MM.1S (cell line): ENCODE measurements at regions not wholly inside any gene's neighbourhood (a gene's known extent, or its start where the extent isn't known, plus 50 kb on each side); places are given as distances from the start of the nearest gene placed in this dataset.

Experiments
- DNase-seq: peaks from one replicate; pipeline ENCODE4 v3.0.0-alpha.2; 2015
- H2AFZ ChIP-seq: fragments of 300-600 bp; sonication (generic); 2 replicates; pipeline ENCODE4 v1.6.0; 2016; ENCODE audit warnings: antibody characterized with exemption, low read length
- H3F3A ChIP-seq: fragments of 300-600 bp; sonication (generic); 2 replicates; pipeline ENCODE4 v1.6.1; 2016; ENCODE audit warnings: mild to moderate bottlenecking, antibody characterized with exemption, low read length, moderate library complexity, mixed read lengths; ENCODE audit not compliant: insufficient read depth
- H3K27ac ChIP-seq: fragments of 300-600 bp; sonication (generic); 2 replicates; pipeline ENCODE4 v1.5.1; 2016; ENCODE audit warnings: mild to moderate bottlenecking, low read length
- H3K27me3 ChIP-seq: fragments of 300-600 bp; sonication (generic); replicated peaks from 2 replicates; pipeline ENCODE4 v1.6.0; 2016; ENCODE audit warnings: low read length; ENCODE audit not compliant: insufficient read depth
- H3K36me3 ChIP-seq: fragments of 300-600 bp; sonication (generic); replicated peaks from 2 replicates; pipeline ENCODE4 v1.6.1; 2016; ENCODE audit warnings: mild to moderate bottlenecking, low read length, mixed read lengths; ENCODE audit not compliant: insufficient read depth
- H3K4me1 ChIP-seq: fragments of 300-600 bp; sonication (generic); 2 replicates; pipeline ENCODE4 v1.6.1; 2016; ENCODE audit warnings: low read length, mixed read lengths
- H3K4me2 ChIP-seq: fragments of 300-600 bp; sonication (generic); 2 replicates; pipeline ENCODE4 v1.6.0; 2016; ENCODE audit warnings: low read depth, low read length
- H3K4me3 ChIP-seq: fragments of 300-600 bp; sonication (generic); 2 replicates; pipeline ENCODE4 v1.5.1; 2016; ENCODE audit warnings: low read length, mixed read lengths
- H3K79me2 ChIP-seq: fragments of 300-600 bp; sonication (generic); 2 replicates; pipeline ENCODE4 v1.6.1; 2016; ENCODE audit warnings: mixed run types, low read length, mixed read lengths
- H3K9ac ChIP-seq: fragments of 300-600 bp; sonication (generic); 2 replicates; pipeline ENCODE4 v1.6.1; 2016; ENCODE audit warnings: low read length, mixed read lengths
- H3K9me2 ChIP-seq: fragments of 300-600 bp; sonication (generic); replicated peaks from 2 replicates; pipeline ENCODE4 v1.6.1; 2016; ENCODE audit warnings: mild to moderate bottlenecking, low read length, mixed read lengths; ENCODE audit not compliant: insufficient read depth
- H3K9me3 ChIP-seq: fragments of 300-600 bp; sonication (generic); replicated peaks from 2 replicates; pipeline ENCODE4 v1.6.1; 2016; ENCODE audit warnings: mild to moderate bottlenecking, low read length, mixed read lengths; ENCODE audit not compliant: insufficient read depth
- H4K20me1 ChIP-seq: fragments of 300-600 bp; sonication (generic); 2 replicates; pipeline ENCODE4 v1.6.1; 2016; ENCODE audit warnings: mild to moderate bottlenecking, low read length, moderate library complexity, mixed read lengths; ENCODE audit not compliant: insufficient read depth
- EZH2 ChIP-seq: fragments of 300-600 bp; sonication (generic); optimal IDR thresholded peaks from 2 replicates; pipeline ENCODE3; 2017; ENCODE audit warnings: low read depth, mild to moderate bottlenecking, antibody characterized with exemption, low read length, mixed read lengths
- EZH2phosphoT487 ChIP-seq: fragments of 300-600 bp; sonication (generic); IDR thresholded peaks from 2 replicates; pipeline ENCODE4 v1.6.1; 2018; ENCODE audit warnings: antibody characterized with exemption, low read length
- TF ChIP-seq, protein P1 (sequence below): fragments of 300-600 bp; sonication (generic); IDR thresholded peaks from 2 replicates; pipeline ENCODE4 v1.5.1; 2016; ENCODE audit warnings: antibody characterized with exemption, low read length, mixed read lengths

DNA sequence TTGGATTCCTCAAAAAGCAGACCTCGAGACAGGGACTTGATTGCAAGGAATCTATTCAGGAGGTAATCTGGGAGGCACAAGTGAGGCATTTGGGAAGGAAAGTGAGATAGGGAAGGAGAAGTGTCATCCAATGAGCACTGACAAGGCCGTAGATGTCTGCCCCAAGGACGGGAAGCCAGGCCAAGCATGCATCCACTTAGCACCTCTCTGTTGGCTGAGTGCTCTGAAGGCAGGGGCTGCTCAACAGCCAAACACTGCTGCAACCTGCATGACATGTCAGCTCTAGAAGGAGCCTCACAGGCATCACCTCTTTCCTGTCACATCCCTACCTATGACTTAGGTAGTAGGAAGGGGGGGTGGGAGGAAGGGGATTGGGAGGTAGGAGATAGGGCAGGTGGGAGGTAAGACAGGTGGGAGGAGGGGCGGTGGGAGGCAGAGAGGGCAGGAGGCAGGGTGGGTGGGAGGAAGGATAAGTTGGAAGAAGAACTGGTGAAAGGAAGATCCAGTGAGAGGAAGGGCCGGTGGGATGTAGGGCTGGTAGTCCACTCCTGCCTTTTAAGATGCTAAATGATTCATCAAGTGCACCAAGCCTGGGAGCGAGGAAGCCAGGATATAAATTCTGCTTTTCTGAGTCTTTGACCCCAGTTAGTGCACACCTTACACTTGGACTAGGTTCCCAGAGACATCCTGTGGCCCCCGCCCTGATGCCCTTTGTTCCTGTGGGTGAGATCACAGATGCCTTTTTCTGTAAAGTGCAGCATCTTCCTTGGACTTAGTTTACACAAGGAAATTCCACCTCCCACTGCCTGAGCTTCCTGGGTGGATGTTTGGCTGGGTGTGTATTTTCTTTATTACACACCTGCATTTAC lies 83.8 kb upstream of the NXT1 start:
- Histone ChIP-seq H2AFZ (no peak overlapping the region), H3K4me3 (no peak overlapping the region), H3K4me2 (no peak overlapping the region), H3F3A (no peaks in the 10 kb centered on the region), H3K9me3 (no peaks in the 10 kb centered on the region), H3K79me2 (no peaks in the 10 kb centered on the region), H3K9me2 (no peaks in the 10 kb centered on the region), H3K27me3 (no peaks in the 10 kb centered on the region), H4K20me1 (no peaks in the 10 kb centered on the region), H3K4me1 (no peaks in the 10 kb centered on the region), H3K9ac (no peak overlapping the region), H3K36me3 (no peaks in the 10 kb centered on the region), H3K27ac (no peak overlapping the region)
- no peak for DNase-seq
- TF ChIP-seq EZH2, result no peak
- no peak for TF ChIP-seq EZH2phosphoT487
- TF ChIP-seq, protein P1, sequence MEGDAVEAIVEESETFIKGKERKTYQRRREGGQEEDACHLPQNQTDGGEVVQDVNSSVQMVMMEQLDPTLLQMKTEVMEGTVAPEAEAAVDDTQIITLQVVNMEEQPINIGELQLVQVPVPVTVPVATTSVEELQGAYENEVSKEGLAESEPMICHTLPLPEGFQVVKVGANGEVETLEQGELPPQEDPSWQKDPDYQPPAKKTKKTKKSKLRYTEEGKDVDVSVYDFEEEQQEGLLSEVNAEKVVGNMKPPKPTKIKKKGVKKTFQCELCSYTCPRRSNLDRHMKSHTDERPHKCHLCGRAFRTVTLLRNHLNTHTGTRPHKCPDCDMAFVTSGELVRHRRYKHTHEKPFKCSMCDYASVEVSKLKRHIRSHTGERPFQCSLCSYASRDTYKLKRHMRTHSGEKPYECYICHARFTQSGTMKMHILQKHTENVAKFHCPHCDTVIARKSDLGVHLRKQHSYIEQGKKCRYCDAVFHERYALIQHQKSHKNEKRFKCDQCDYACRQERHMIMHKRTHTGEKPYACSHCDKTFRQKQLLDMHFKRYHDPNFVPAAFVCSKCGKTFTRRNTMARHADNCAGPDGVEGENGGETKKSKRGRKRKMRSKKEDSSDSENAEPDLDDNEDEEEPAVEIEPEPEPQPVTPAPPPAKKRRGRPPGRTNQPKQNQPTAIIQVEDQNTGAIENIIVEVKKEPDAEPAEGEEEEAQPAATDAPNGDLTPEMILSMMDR, result no peak

DNA sequence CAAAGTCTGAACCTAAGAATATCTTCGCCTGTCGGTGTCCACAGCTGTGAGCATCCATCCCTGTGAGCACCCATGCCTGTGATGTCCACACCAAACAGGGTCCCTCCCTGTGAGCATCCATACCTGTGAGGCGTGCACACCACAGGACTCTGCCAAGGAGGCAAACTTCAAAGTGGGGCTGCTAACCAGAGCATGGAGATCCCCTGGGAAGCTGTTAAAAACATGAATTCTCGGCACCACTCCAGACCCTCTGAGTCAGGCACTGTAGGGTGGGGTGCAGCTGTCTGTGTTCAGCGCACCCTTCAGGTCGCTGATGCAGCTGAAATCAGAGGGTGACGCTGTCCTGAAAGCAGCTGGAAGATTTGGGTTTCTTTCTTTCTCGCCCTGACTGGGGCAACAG lies 85.4 kb upstream of the NXT1 start:
- Histone ChIP-seq H3K27me3 (no peaks in the 10 kb centered on the region), H3K36me3 (no peaks in the 10 kb centered on the region), H3K27ac (no peak overlapping the region), H3K4me3 (no peak overlapping the region), H3K4me1 (no peaks in the 10 kb centered on the region), H4K20me1 (no peaks in the 10 kb centered on the region), H3F3A (no peaks in the 10 kb centered on the region), H2AFZ (no peak overlapping the region), H3K79me2 (no peaks in the 10 kb centered on the region), H3K9me2 (no peaks in the 10 kb centered on the region), H3K9ac (no peak overlapping the region), H3K9me3 (no peaks in the 10 kb centered on the region), H3K4me2 (no peak overlapping the region)
- TF ChIP-seq, protein P1, result no peak
- TF ChIP-seq EZH2 (no peak), EZH2phosphoT487 (no peak)
- no peak for DNase-seq

DNA sequence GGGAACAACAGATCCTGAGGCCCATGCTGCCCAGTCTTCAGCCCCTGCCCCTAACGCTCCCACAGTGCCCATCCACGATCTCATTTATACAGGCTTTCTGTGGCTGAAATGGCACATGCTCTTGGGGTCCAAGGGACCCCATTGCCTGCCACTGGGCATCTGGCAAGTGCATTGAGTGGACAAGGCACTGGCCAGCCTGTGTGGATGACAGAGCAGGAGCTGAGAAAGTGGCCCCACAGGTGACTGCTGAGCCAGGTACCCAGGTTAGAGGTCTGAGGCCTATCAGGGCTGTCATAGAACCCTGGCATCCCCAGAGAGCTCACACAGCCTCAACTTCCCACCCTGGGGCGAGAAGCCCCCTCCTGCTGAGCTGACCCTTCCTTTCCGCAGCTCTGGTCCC lies 86.0 kb upstream of the NXT1 start:
- no peaks in the 10 kb centered on the region for H3K36me3 ChIP-seq
- no peak for DNase-seq
- TF ChIP-seq, protein P1, result no peak
- no peak for TF ChIP-seq EZH2
- no peak for TF ChIP-seq EZH2phosphoT487
- H3K9ac ChIP-seq, result no peak overlapping the region
- H3F3A ChIP-seq, result no peaks in the 10 kb centered on the region
- no peaks in the 10 kb centered on the region for H3K4me1 ChIP-seq
- no peaks in the 10 kb centered on the region for H3K9me2 ChIP-seq
- H2AFZ ChIP-seq, result no peak overlapping the region
- H3K4me3 ChIP-seq, result no peak overlapping the region
- no peaks in the 10 kb centered on the region for H3K79me2 ChIP-seq
- H3K27me3 ChIP-seq, result no peaks in the 10 kb centered on the region
- H3K4me2 ChIP-seq, result no peak overlapping the region
- H4K20me1 ChIP-seq, result no peaks in the 10 kb centered on the region
- H3K27ac ChIP-seq, result no peak overlapping the region
- H3K9me3 ChIP-seq, result no peaks in the 10 kb centered on the region
